HS-5 (cell line): ENCODE measurements at regions not wholly inside any gene's neighbourhood (a gene's known extent, or its start where the extent isn't known, plus 50 kb on each side); places are given as distances from the start of the nearest gene placed in this dataset.
"Not testable (repeated sequence)": the region's sequence is repeated elsewhere in the genome, so short reads cannot be mapped to it uniquely, and the experiment has no call there.

Source experiments
- DNase-seq: peaks from one replicate; pipeline ENCODE4 v3.0.0-alpha.2; 2012; ENCODE audit warnings: low read depth

- DNase-seq = no peak
Observed at GRCh38 chr1:214715126-214715525, 112.1 kb downstream of the CENPF start.

GRCh38 chr1:214717351-214717750, 114.4 kb downstream of the CENPF start:
- no peak for DNase-seq

GRCh38 chr1:214718724-214719123, 115.7 kb downstream of the CENPF start:
- peak; percentile 63 for DNase-seq

GRCh38 chr1:214719207-214719606, 116.2 kb downstream of the CENPF start:
- no peak for DNase-seq

GRCh38 chr1:214720561-214720960, 117.6 kb downstream of the CENPF start:
- DNase-seq = no peak

- no peak for DNase-seq
Observed at GRCh38 chr1:214727274-214727673, 124.3 kb downstream of the CENPF start.

- no peak for DNase-seq
Observed at GRCh38 chr1:214739621-214740238, 136.7 kb downstream of the CENPF start.

GRCh38 chr1:214740471-214740870, 137.5 kb downstream of the CENPF start:
- DNase-seq = no peak

- DNase-seq = no peak
Observed at GRCh38 chr1:214747050-214747635, 144.1 kb downstream of the CENPF start.

- DNase-seq = no peak
Observed at GRCh38 chr1:214753236-214753852, 150.3 kb downstream of the CENPF start.

GRCh38 chr1:214761030-214761429, 158.0 kb downstream of the CENPF start:
- no peak for DNase-seq

GRCh38 chr1:214762902-214763301, 159.9 kb downstream of the CENPF start:
- no peak for DNase-seq

- DNase-seq = no peak
Observed at GRCh38 chr1:214764502-214764901, 161.5 kb downstream of the CENPF start.

- no peak for DNase-seq
Observed at GRCh38 chr1:214767221-214767620, 164.2 kb downstream of the CENPF start.

- not testable (repeated sequence) for DNase-seq
Observed at GRCh38 chr1:214769666-214770065, 166.7 kb downstream of the CENPF start.

- DNase-seq = no peak
Observed at GRCh38 chr1:214777364-214777763, 174.4 kb downstream of the CENPF start.

GRCh38 chr1:214791961-214792360, 189.0 kb downstream of the CENPF start:
- DNase-seq = no peak

- DNase-seq = no peak
Observed at GRCh38 chr1:214792527-214793186, 189.7 kb downstream of the CENPF start.

- DNase-seq = no peak
Observed at GRCh38 chr1:214793708-214794107, 190.7 kb downstream of the CENPF start.

- no peak for DNase-seq
Observed at GRCh38 chr1:214801191-214801590, 198.2 kb downstream of the CENPF start.

GRCh38 chr1:214808845-214809460, 206.0 kb downstream of the CENPF start:
- DNase-seq = peak; percentile 45

GRCh38 chr1:214816603-214817002, 213.6 kb downstream of the CENPF start:
- no peak for DNase-seq
